Panc1 (cell line): ENCODE measurements at regions not wholly inside any gene's neighbourhood (a gene's known extent, or its start where the extent isn't known, plus 50 kb on each side); places are given as distances from the start of the nearest gene placed in this dataset.

Source experiments
- CTCF ChIP-seq: fragments of 450-650 bp; IDR thresholded peaks from 2 replicates; pipeline ENCODE4 v1.5.1; 2017; ENCODE audit warnings: mild to moderate bottlenecking
- POLR2AphosphoS5 ChIP-seq: IDR thresholded peaks from 2 replicates; pipeline ENCODE4 v1.6.1; 2012; ENCODE audit warnings: mild to moderate bottlenecking, low read depth, low read length, moderate library complexity
- REST ChIP-seq, 2 experiments: IDR thresholded peaks; 2 replicates each; pipeline ENCODE4 v1.6.1; 2011 to 2012; ENCODE audit warnings: low read depth in 2 of 2, control low read depth in 1 of 2, low read length in 1 of 2, mild to moderate bottlenecking in 1 of 2, moderate library complexity in 1 of 2; ENCODE audit not compliant: insufficient read depth in 1 of 2
- SIN3A ChIP-seq: IDR thresholded peaks from 2 replicates; pipeline ENCODE4 v1.6.1; 2012; ENCODE audit warnings: low read depth, mild to moderate bottlenecking, low read length, moderate library complexity, borderline replicate concordance; ENCODE audit not compliant: insufficient read depth

- TF ChIP-seq CTCF (no peak), POLR2AphosphoS5 (no peak), REST (IDR thresholded peaks at IDR 0.05; ENCODE audit: insufficient read depth in 1 of 2, low read depth in 2 of 2, low read length in 1 of 2) (no peak), SIN3A (no peak)
Observed at GRCh38 chr13:42709276-42709675, 72.1 kb upstream of the FAM216B start.
